ENCODE measurements at regions not wholly inside any gene's neighbourhood (a gene's known extent, or its start where the extent isn't known, plus 50 kb on each side); places are given as distances from the start of the nearest gene placed in this dataset.
A peak's percentile ranks its signal among the peaks of the same experiment; 100 is the strongest.

DNA sequence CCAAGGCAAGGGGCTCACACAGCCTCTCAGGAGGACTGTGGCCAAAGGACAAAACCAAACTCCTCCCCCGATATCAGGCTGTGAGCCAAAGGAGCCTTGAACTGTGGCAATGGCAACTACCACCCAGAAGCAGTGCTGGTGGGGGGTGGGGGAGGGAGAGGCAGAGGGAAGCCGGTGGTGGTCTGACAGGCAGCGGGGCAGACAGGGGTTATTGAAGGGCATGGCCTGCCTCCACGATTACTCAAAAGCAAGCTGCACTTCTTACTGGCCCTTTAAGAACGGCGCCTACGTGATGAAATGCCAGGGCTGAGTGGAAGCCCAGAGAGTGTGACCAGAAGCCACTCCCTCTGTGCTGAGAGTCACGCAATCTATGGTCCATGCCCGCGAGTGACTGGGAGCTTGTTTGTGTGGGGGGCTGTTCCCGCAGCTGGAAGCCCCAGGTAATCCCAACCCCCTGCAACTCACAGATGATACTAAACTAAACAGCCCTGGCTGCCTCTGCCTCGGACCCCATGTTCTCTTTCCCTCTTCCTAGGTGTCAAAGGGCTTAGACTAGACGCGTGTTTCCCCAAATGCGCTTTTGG is 128.2 kb upstream of the CXCR4 start:
- CTCF ChIA-PET = interaction anchor here (1.0 to 2.4 kb wide), 7 partner anchors 9 to 138 kb away, joined by 3 to 13 read pairs (median 4); no protein-coding TSS in a partner anchor
- RAD21 ChIA-PET (ENCODE audit: unreplicated experiment) = interaction anchor here (1.0 to 6.6 kb wide), 26 partner anchors 8 to 332 kb away, joined by 3 to 57 read pairs (median 6); no protein-coding TSS in a partner anchor
- TF ChIP-seq NFYB (IDR thresholded peaks at IDR 0.05; ENCODE audit: insufficient read depth, low read depth, low read length) (no peak), STAT3 (IDR thresholded peaks at IDR 0.05; ENCODE audit: low read depth, low read length) (no peak), MEF2A (IDR thresholded peaks at IDR 0.05; ENCODE audit: insufficient read depth, low read depth, low read length) (no peak), KLF5 (IDR thresholded peaks at IDR 0.05; ENCODE audit: partially characterized antibody) (peak; percentile 45), POU2F2 (IDR thresholded peaks at IDR 0.05; ENCODE audit: borderline replicate concordance, low read depth, low read length) (no peak), BHLHE40 (IDR thresholded peaks at IDR 0.05; ENCODE audit: borderline replicate concordance in 1 of 2, low read depth in 2 of 2, low read length in 1 of 2) (peak; percentile 64 to 83), WRNIP1 (IDR thresholded peaks at IDR 0.05; ENCODE audit: borderline replicate concordance, low read depth, low read length) (no peak), SMARCA5 (IDR thresholded peaks at IDR 0.05) (peak; percentile 63; the same call in 1 of the 2 replicates), HDGF (IDR thresholded peaks at IDR 0.05) (peak; percentile 88), NRF1 (conservative IDR thresholded peaks at IDR 0.05; ENCODE audit: low read depth, low read length) (no peak)
- TF ChIP-seq, protein P1, sequence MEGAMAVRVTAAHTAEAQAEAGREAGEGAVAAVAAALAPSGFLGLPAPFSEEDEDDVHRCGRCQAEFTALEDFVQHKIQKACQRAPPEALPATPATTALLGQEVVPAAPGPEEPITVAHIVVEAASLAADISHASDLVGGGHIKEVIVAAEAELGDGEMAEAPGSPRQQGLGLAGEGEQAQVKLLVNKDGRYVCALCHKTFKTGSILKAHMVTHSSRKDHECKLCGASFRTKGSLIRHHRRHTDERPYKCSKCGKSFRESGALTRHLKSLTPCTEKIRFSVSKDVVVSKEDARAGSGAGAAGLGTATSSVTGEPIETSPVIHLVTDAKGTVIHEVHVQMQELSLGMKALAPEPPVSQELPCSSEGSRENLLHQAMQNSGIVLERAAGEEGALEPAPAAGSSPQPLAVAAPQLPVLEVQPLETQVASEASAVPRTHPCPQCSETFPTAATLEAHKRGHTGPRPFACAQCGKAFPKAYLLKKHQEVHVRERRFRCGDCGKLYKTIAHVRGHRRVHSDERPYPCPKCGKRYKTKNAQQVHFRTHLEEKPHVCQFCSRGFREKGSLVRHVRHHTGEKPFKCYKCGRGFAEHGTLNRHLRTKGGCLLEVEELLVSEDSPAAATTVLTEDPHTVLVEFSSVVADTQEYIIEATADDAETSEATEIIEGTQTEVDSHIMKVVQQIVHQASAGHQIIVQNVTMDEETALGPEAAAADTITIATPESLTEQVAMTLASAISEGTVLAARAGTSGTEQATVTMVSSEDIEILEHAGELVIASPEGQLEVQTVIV (IDR thresholded peaks at IDR 0.05; ENCODE audit: borderline replicate concordance, partially characterized antibody) = no peak
- TF ChIP-seq, protein P2, sequence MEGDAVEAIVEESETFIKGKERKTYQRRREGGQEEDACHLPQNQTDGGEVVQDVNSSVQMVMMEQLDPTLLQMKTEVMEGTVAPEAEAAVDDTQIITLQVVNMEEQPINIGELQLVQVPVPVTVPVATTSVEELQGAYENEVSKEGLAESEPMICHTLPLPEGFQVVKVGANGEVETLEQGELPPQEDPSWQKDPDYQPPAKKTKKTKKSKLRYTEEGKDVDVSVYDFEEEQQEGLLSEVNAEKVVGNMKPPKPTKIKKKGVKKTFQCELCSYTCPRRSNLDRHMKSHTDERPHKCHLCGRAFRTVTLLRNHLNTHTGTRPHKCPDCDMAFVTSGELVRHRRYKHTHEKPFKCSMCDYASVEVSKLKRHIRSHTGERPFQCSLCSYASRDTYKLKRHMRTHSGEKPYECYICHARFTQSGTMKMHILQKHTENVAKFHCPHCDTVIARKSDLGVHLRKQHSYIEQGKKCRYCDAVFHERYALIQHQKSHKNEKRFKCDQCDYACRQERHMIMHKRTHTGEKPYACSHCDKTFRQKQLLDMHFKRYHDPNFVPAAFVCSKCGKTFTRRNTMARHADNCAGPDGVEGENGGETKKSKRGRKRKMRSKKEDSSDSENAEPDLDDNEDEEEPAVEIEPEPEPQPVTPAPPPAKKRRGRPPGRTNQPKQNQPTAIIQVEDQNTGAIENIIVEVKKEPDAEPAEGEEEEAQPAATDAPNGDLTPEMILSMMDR (IDR thresholded peaks at IDR 0.05 in 2 of 3, conservative IDR thresholded peaks at IDR 0.05 in 1 of 3; ENCODE audit: control insufficient read depth in 2 of 3, extremely low read depth in 1 of 3, insufficient read depth in 1 of 3, low read depth in 3 of 3, low read length in 3 of 3) = no peak
- TF ChIP-seq, protein P3, sequence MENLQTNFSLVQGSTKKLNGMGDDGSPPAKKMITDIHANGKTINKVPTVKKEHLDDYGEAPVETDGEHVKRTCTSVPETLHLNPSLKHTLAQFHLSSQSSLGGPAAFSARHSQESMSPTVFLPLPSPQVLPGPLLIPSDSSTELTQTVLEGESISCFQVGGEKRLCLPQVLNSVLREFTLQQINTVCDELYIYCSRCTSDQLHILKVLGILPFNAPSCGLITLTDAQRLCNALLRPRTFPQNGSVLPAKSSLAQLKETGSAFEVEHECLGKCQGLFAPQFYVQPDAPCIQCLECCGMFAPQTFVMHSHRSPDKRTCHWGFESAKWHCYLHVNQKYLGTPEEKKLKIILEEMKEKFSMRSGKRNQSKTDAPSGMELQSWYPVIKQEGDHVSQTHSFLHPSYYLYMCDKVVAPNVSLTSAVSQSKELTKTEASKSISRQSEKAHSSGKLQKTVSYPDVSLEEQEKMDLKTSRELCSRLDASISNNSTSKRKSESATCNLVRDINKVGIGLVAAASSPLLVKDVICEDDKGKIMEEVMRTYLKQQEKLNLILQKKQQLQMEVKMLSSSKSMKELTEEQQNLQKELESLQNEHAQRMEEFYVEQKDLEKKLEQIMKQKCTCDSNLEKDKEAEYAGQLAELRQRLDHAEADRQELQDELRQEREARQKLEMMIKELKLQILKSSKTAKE (IDR thresholded peaks at IDR 0.05; ENCODE audit: low read depth, poor library complexity, severe bottlenecking) = peak; percentile 75
- TF ChIP-seq, protein P4, sequence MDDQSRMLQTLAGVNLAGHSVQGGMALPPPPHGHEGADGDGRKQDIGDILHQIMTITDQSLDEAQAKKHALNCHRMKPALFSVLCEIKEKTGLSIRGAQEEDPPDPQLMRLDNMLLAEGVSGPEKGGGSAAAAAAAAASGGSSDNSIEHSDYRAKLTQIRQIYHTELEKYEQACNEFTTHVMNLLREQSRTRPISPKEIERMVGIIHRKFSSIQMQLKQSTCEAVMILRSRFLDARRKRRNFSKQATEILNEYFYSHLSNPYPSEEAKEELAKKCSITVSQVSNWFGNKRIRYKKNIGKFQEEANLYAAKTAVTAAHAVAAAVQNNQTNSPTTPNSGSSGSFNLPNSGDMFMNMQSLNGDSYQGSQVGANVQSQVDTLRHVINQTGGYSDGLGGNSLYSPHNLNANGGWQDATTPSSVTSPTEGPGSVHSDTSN (IDR thresholded peaks at IDR 0.05; ENCODE audit: insufficient replicate concordance, low read depth, low read length) = no peak

More for the DNA sequence above, 128.2 kb upstream of the CXCR4 start:
- FAIRE-seq (peak; percentile 23), DNase-seq (ENCODE audit: low read depth, low spot score) (peak; percentile 60), ATAC-seq (peak; percentile 96)
- Histone ChIP-seq H3K36me3 (ENCODE audit: control insufficient read depth in 2 of 2, insufficient read depth in 2 of 2, low read length in 1 of 2) (no peaks in the 10 kb centered on the region), H3K4me2 (ENCODE audit: control insufficient read depth, insufficient read depth) (no peak overlapping the region; the same call in 1 of the 2 replicates), H3K79me2 (ENCODE audit: control insufficient read depth, insufficient read depth, low read length) (no peaks in the 10 kb centered on the region), H3K9ac (ENCODE audit: control insufficient read depth, insufficient read depth, low read length) (no peak overlapping the region), H4K20me1 (ENCODE audit: control insufficient read depth, insufficient read depth) (no peaks in the 10 kb centered on the region), H3K9me3 (replicated peaks; ENCODE audit: control insufficient read depth, insufficient read depth, low read length) (no peaks in the 10 kb centered on the region; the same call in 2 of the 3 replicates), H3K4me1 (ENCODE audit: control insufficient read depth, insufficient read depth, low read length) (peaks cover 3% of the 10 kb centered on the region; the same call in 1 of the 2 replicates), H3K27me3 (replicated peaks in 1 of 2; ENCODE audit: control insufficient read depth in 2 of 2, insufficient read depth in 2 of 2, low read length in 1 of 2) (0 out of 4 replicates have a peak, but pooled peaks cover 0 to 2% of the 10 kb centered on the region in 2 experiments), H3K4me3 (no peak overlapping the region), H3K27ac (ENCODE audit: control insufficient read depth, insufficient read depth) (no peak overlapping the region; the same call in 1 of the 2 replicates), H2AFZ (ENCODE audit: control insufficient read depth, low read depth, low read length) (peak overlapping the region; percentile 55)
- ChIA-PET SMC1A (ENCODE audit: uncharacterized antibody, unreplicated experiment) (interaction anchor here (0.9 to 6.2 kb wide), 26 partner anchors 9 to 235 kb away, joined by 3 to 57 read pairs (median 5); no protein-coding TSS in a partner anchor), POLR2A (interaction anchor here (0.9 to 5.9 kb wide), 15 partner anchors 8 to 130 kb away, joined by 3 to 47 read pairs (median 6); no protein-coding TSS in a partner anchor)
- BruUV-seq (replicated peaks) = no TSS peak
- in situ Hi-C loops (cut with MboI) = no loop called here
- WGBS (ENCODE audit: insufficient coverage, insufficient replicate concordance, low lambda C conversion rate, missing lambda C conversion rate) = 44% methylated on average over 13 of the region's 15 CpGs
- intact Hi-C loops (cut with micrococcal nuclease; ENCODE audit: unreplicated experiment) = no loop called here

Measured in GM12878 (cell line).